SK-N-SH (cell line): ENCODE measurements at regions not wholly inside any gene's neighbourhood (a gene's known extent, or its start where the extent isn't known, plus 50 kb on each side); places are given as distances from the start of the nearest gene placed in this dataset.

ENCODE experiments used
- CHD2 ChIP-seq: fragments of 150-350 bp; IDR thresholded peaks from 2 replicates; pipeline ENCODE4 v1.6.1; 2018; ENCODE audit warnings: low read length; ENCODE audit not compliant: partially characterized antibody
- EP300 ChIP-seq, 2 experiments: IDR thresholded peaks; 2 replicates each; pipeline versions ENCODE4 v1.4.0 to v1.6.1; 2012; ENCODE audit warnings: borderline replicate concordance in 1 of 2, low read depth in 1 of 2, low read length in 1 of 2
- FOSL2 ChIP-seq: IDR thresholded peaks from 2 replicates; pipeline ENCODE4 v1.4.0; 2012; ENCODE audit warnings: low read depth, mild to moderate bottlenecking, moderate library complexity, borderline replicate concordance
- FOXJ3 ChIP-seq: sonication (generic); formaldehyde crosslinking; IDR thresholded peaks from 2 replicates; pipeline ENCODE4 v1.5.1; 2020; ENCODE audit warnings: mild to moderate bottlenecking, missing genetic modification reagents
- GABPA ChIP-seq: IDR thresholded peaks from 2 replicates; pipeline ENCODE4 v1.4.0; 2012; ENCODE audit warnings: low read depth, mild to moderate bottlenecking
- GATA2 ChIP-seq: sonication (generic); formaldehyde crosslinking; IDR thresholded peaks from 2 replicates; pipeline ENCODE4 v1.5.0; 2020; ENCODE audit warnings: mild to moderate bottlenecking, missing genetic modification reagents
- POLR2AphosphoS5 ChIP-seq: IDR thresholded peaks from 2 replicates; pipeline ENCODE4 v1.6.1; 2012; ENCODE audit warnings: low read depth, low read length
- RFX5 ChIP-seq: IDR thresholded peaks from 2 replicates; pipeline ENCODE4 v1.6.1; 2012; ENCODE audit warnings: mild to moderate bottlenecking, improper control_type of control experiment, low read length
- TAF1 ChIP-seq: IDR thresholded peaks from 2 replicates; pipeline ENCODE4 v1.6.1; 2012; ENCODE audit warnings: low read depth, mild to moderate bottlenecking, low read length, moderate library complexity, borderline replicate concordance
- YY1 ChIP-seq: IDR thresholded peaks from 2 replicates; pipeline ENCODE4 v1.4.0; 2012; ENCODE audit warnings: low read depth, mild to moderate bottlenecking
- TF ChIP-seq, protein P1 (sequence below): fragments of 200-600 bp; sonication (generic); IDR thresholded peaks from 2 replicates; pipeline ENCODE4 v1.6.1; 2017; ENCODE audit warnings: antibody characterized with exemption, mild to moderate bottlenecking, moderate library complexity

- no peak for TF ChIP-seq TAF1
- TF ChIP-seq RFX5 = no peak
- TF ChIP-seq, protein P1, sequence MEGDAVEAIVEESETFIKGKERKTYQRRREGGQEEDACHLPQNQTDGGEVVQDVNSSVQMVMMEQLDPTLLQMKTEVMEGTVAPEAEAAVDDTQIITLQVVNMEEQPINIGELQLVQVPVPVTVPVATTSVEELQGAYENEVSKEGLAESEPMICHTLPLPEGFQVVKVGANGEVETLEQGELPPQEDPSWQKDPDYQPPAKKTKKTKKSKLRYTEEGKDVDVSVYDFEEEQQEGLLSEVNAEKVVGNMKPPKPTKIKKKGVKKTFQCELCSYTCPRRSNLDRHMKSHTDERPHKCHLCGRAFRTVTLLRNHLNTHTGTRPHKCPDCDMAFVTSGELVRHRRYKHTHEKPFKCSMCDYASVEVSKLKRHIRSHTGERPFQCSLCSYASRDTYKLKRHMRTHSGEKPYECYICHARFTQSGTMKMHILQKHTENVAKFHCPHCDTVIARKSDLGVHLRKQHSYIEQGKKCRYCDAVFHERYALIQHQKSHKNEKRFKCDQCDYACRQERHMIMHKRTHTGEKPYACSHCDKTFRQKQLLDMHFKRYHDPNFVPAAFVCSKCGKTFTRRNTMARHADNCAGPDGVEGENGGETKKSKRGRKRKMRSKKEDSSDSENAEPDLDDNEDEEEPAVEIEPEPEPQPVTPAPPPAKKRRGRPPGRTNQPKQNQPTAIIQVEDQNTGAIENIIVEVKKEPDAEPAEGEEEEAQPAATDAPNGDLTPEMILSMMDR = peak; percentile 36
- no peak for TF ChIP-seq YY1
- no peak for TF ChIP-seq EP300 (IDR thresholded peaks at IDR 0.05; ENCODE audit: borderline replicate concordance in 1 of 2, low read depth in 1 of 2, low read length in 1 of 2)
- TF ChIP-seq GABPA = no peak
- no peak for TF ChIP-seq FOSL2
- no peak for TF ChIP-seq FOXJ3 (CRISPR knock-in tag)
- no peak for TF ChIP-seq POLR2AphosphoS5
- no peak for TF ChIP-seq CHD2
- TF ChIP-seq GATA2 = no peak
Observed at GRCh38 chr9:79254900-79255650, 316.7 kb upstream of the TLE4 start.
